Stimulated activated naive CD8-positive, alpha-beta T cell treated with anti-CD3 and anti-CD28 coated beads, Interleukin-15, Interleukin-2, amounts not matched to agents 100 U/mL and 50 U/mL, for 24 hours (primary cell): ENCODE measurements at regions not wholly inside any gene's neighbourhood (a gene's known extent, or its start where the extent isn't known, plus 50 kb on each side); places are given as distances from the start of the nearest gene placed in this dataset.
"Not testable (repeated sequence)": the region's sequence is repeated elsewhere in the genome, so short reads cannot be mapped to it uniquely, and the experiment has no call there.

Experiments used
- ATAC-seq: fragments of 150-1000 bp; cut with Tn5 transposase; one replicate; pipeline ENCODE4 v1.10.0; 2021
- DNase-seq: peaks from one replicate; pipeline ENCODE4 v3.0.0; 2021

DNA sequence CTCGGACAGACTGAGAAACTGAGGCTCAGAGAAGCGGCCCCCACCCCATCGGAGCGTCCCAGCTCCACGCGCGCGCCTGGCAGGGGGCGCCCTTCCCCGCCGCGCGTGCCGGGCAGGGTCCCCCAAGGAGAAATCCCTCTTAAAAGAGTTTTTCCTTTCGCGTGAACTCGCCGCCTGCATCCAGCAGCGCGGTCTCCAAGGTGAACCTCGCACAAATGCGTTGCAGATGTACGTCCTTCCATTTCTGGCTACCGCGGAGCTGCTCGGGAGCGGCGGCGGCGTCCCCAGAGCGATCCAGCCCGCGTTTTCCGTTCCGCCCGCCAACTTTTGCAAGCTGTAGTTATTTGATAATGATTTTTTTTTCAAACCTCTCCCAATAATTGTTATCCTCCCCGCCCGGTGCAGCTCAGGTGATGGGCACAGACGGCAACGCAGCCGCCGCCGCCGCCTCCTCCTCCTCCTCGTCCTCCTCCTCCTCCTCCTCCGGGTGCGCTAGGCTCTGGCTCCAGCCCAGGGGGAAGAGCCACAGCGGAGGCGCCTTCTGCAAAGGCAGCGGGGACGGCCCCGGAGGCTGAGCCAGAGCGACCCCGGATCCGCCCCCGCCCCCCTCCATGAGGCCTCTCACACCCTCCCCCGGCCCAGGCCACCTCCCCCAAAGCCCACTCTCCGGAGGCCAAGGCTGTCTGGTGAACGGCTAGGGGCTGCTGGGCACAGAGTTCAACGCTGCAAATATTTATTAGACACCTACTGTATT lies 74.0 kb upstream of the CUX1 start:
- ATAC-seq (peak; percentile 50), DNase-seq (peak; percentile 66)

DNA sequence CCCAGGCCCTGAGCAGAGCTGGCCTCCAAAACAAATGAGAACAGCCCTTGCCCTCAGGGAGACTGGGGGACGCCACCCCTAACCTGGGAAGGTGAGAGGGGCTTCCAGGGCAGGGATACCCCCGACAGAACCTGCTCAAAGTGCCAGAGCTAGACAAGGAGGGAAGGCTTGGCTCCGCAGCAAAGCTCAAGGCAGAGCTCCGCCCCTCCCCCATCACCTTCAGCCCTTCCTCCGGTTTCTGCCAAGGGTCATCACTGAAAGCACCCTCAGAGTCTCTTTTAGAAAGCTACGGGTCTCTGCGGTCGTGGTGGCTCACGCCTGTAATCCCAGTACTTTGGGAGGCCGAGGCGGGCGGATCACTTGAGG lies 73.4 kb upstream of the CUX1 start:
- no peak for ATAC-seq
- no peak for DNase-seq

DNA sequence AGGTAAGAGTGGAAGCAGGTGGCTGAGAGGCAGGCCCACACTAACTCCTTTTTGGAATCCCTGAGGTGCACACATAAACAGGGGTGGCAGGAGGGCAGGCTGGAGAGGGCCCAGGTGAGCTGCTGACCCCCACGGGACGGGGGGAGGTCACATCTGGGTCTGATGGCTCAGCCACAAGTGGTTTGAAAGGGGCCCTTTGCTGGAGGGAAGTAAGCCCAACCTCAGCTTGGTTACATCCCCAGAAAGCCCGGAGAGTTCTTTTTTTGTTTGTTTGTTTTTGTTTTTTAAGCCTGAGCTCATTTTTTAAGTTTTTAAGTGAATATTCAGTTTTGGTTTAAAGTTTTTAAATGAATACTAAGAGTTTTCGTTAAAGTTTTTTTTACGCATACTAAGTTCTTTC lies 72.8 kb upstream of the CUX1 start:
- ATAC-seq (no peak), DNase-seq (no peak)

DNA sequence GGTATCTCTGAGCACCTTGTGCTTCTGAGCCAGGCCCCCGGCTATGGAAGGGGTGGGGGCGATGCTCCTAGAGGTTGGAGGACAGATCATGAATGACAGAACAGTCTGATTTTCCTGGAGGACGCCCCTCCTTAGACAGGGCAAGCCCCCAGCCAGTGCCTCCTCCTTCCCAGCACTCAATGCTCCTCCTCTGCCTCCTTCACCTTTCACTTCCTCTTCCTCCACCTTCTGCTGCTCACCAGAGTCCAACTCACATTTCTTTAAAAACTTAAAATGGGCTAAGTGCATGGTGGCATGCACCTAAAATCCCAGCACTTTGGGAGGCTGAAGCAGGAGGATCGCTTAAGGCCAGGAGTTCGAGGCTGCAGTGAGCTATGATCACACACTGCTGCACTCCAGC lies 71.1 kb upstream of the CUX1 start:
- no peak for DNase-seq
- ATAC-seq: no peak

DNA sequence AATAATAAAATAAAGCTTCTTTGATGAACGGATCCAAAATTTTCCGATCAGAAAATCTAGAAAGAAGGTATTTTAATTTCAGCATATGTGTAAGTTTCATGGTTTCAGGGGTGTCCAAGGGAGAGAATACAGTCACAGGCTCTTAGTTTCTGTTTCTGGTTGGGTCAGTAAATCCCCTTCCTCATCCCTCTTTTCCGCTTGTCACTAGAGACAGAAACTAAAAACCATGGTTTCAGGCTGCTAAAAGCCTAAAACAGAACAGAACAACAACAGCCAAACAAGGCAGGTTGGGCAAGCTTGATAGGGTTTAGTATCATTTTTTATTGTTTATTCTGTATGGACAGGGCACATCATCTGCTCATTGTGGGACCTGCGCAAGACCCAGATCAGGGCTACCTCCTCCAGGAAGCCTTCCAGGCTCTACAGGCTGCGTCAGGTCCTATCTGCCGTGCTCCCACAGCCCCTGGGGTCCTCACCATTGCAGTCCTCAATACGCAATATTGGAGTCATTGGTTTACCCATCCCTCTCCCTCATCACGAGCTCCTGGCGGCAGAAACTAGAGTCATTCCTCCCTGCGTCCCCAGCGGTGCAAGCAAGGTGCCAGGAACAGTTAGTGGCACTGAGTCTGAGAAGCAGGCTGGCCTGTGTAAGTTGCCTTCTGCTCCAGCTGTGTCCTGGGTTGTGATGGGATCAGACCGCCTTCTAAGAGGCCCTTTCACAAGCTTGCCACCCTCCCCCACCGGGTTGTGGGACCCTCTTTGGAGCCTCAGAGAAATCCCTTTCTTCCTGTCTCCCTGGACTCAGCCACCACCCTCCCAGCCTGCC lies 70.2 kb upstream of the CUX1 start:
- DNase-seq (no peak), ATAC-seq (no peak)

DNA sequence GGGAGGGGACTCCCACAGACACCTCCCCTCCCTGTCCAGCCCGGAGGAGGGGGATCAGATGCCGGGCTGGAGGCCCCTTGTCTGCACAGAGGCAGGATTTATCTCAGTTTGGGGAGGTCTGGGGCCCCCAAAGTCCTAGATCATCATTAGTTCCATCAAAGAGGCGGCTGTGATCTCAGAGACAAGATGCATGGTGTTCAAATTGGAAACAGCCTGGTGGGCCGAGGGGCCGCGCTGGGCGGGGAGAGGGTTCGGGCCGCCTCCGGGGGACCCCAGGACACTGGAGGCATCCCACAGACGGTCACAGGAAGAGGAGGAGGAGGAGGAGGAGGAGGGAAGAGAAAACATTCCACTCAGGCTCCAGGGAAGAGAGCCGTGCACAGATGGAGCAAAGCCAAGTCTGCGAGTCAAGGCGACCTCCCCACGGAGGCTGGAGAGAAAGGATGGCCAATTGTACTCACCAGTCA lies 69.5 kb upstream of the CUX1 start:
- DNase-seq: no peak

DNA sequence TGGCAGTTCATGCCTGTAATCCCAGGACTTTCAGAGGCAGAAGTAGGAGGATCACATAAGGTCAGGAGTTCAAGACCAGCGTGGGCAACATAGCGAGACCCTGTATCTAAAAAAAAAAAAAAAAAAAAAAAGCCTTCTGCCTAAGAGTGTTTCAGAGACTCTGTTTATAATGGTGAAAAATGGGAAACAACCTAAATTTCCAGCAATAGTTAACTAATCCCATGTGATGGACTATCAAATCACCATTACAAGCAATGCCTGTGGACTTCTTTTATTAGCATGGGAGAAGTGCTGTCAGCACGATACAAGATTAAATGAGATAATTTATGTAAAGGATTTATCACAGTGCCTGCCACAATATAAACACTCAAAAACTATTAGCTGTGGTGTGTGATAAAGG lies 67.5 kb upstream of the CUX1 start:
- no peak for DNase-seq
- no peak for ATAC-seq

More for the DNA sequence above, 69.5 kb upstream of the CUX1 start:
- ATAC-seq: no peak

DNA sequence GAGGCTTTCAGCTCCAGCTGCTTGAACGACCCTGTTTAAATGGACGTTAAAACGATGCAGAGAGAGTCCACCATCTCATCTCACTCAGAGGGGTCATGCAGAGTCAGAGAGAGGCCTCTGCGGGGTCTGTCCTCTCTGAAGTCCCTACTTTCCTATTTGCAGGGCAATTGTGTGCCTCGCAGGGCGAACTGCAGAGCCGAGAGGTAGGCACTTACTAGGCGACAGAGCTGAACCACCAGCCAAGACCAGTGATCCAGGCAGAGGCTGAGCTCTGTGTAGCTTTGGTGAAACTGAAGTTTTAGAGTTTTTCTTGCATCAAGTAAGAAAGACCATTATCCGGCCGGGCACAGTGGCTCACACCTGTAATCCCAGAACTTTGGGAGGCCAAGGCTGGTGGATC lies 64.1 kb upstream of the CUX1 start:
- DNase-seq: no peak

DNA sequence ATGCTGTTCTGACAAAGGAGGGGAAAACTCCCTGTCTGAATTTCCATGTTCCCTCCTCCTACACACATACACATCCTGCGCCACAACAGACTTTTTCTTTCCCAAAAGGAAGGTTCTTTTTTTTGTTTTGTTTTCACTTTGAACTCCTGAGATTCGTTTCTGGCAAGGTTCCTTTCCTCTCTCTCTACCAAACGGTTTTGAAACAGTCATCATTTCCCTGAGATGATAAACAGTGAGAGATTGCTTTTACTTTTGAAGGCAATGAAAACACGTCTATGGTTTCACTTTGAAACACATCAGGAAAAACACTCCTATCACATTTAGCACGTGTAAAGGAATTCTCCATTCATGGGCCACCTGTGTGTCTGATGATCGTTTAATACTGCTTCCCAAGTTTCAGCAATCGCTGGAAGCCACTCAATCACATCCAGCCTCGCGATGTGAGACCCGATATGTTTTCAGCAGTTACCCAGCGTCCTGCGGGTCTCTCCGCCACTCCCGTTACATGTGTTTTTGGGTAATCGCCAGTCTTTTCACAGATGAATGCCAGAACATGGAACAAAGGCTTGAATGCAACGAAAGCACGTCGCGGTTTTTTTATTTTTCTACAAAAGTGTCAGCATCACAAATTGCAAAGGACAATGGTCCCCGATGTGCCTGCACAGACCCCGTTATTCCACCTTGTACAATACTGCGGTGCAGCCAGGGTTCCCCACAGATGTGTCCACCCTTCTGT lies 62.8 kb upstream of the CUX1 start:
- peak; percentile 61 for ATAC-seq
- DNase-seq: no peak

More for the DNA sequence above, 64.1 kb upstream of the CUX1 start:
- ATAC-seq: no peak

DNA sequence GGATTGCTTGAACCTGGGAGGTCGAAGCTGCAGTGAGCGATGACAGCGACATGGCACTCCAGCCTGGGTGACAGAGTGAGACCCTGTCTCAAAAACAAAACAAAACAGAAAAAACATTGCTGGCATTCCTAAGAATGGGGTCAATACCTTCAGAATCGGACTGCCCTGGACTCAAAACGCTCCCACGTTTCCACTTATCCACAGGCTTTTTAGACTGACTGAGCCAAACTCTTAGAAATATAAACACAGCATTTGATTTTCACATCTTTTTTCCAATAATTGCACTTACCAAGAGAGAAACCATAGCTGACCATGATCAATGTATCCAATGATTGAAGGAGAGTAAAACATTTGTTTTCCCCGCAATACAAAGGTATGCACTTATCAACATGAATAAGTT lies 59.5 kb upstream of the CUX1 start:
- DNase-seq: no peak
- no peak for ATAC-seq

DNA sequence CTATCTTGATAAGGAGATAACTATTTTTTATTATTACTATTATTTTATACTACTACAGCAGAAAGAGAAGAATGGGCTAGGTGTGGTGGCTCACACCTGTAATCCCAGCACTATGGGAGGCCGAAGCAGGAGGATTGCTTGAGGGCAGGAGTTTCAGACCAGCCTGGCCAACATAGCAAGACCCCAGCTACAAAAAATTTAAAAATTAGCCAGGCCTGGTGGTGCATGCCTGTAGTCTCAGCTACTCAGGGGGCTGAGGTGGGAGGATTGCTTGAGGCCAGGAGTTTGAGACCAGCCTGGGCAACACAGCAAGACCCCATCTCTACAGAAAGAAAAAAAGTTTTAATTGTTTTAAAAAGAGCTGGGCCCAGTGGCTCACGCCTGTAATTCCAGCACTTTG lies 58.9 kb upstream of the CUX1 start:
- not testable (repeated sequence) for DNase-seq, ATAC-seq

DNA sequence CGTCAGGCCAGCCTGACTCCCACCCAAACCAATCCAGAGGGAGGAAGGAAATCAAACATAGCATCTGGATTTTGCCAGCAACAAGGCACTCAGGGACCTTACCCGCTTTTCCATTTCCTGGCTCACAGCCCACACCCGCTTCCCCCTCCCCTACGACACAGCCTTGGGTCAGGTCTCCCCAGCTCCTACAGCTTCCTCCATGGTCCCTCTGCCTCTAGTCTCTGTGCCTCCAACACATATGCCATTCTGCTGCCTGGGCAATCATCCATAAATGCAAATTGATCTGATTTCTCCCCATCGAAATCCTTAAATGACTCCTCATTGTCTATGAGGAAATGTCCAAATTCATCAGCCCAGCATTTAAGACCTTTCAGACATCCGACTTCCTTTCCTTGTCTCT lies 53.2 kb upstream of the CUX1 start:
- DNase-seq: no peak
- ATAC-seq: no peak

DNA sequence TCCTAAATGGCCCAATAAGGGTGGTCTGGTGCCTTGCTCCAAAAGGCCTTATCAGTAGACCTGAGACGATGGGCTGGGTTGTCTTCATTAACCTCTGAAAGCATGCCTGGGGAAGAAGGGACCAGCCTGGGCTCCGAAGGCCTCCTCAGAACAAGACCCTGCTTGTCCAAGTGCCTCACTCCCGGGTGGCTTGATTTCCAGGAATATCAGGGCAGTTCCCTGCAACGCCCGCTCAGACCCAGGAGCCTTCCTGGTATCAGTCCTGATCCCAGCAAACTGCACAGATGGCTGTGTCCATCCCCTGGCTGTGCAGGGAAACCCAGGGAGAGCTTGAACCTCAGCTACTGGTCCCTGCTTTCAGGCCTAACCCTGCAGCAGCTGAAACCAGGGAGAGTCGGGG lies 49.9 kb upstream of the CUX1 start:
- ATAC-seq (no peak), DNase-seq (no peak)
